IPS-11a (cell line): ENCODE measurements at regions not wholly inside any gene's neighbourhood (a gene's known extent, or its start where the extent isn't known, plus 50 kb on each side); places are given as distances from the start of the nearest gene placed in this dataset.
"Not testable (repeated sequence)": the region's sequence is repeated elsewhere in the genome, so short reads cannot be mapped to it uniquely, and the experiment has no call there.

Experiments used
- H3K4me3 ChIP-seq: one replicate; pipeline ENCODE4 v1.5.1; 2013; ENCODE audit warnings: low read depth, low read length, control low read depth

DNA sequence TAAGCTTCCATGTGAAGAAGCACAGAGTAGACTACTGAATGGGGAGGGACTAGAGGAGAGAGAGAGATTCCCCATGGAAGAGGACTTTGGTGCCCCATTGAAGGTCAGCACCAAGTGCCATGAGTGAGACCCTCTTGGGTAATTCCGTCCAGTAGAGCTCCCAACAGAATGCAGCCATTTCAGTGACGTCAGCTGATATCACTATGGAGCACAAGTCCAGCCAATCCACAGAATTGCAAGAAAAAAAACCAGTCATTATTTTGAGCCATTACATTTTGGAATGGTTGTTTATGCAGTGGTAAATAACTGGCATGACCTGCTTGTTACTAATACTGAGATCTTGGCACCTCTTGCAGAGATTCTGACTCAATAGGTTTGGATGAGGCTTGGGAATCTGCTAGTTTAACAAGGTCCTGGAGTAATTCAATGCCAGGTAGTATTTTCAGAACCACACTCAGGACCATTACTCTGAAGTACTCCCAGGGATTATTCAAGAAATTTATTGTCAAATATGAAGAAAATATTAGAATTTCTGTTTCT is 52.6 kb upstream of the SP8 start:
- H3K4me3 ChIP-seq: no peak overlapping the region

DNA sequence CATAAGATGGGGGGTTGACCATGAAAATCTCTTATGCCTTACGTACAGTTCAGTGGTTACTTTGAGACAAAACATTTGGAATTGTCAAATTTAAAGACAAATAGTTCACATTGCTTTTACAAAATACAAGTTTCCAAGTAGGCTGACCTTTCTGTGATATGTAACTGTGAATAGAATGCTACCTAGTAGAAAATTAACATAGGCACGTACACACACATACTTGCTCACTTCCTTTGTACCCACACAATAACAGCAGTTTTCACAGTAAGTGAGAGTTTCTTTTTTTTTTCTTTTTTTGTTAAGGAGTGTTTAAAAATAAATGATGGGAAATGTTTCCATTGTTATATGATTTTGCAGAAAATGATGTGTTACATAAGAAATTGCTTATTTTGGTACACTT is 53.3 kb upstream of the SP8 start:
- H3K4me3 ChIP-seq: no peak overlapping the region

DNA sequence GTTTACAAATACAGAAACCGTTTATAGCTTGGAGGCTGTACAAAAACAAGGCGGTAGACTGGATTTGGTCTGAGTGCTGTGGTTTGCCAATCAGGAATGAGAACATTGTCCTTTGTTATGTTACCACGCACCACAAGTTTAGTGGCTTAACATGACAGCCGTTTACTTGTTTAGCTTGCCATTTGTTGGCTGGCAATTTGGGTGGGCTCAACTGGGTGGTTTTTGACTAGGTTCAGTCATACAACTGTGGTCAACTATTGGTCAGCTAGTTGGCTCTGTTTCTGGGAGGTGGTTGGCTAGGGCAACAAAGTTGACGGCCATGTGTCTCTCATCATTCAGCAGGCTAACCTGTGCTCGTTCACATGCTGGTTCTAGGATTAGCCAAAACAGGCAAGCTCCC is 60.1 kb upstream of the SP8 start:
- H3K4me3 ChIP-seq: no peak overlapping the region

DNA sequence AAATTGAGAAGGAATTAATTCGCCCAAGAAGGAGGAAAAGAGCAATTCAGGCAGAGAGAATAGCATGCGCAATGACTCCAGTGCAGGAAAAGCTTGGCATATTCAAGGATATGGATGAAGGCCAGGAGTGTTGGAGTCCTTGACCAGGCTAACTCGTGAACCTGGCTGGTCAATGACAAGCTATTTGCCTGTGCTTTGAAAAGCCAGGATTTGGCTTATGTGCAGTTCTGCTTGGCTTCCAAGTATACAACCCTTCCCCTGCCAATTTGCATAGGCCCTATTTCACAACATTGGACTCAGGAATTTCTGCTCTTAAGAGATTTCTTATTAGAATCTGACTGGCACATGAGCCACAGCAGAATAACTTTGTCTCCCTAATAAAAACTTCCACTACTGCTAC is 72.3 kb upstream of the SP8 start:
- H3K4me3 ChIP-seq: no peak overlapping the region

DNA sequence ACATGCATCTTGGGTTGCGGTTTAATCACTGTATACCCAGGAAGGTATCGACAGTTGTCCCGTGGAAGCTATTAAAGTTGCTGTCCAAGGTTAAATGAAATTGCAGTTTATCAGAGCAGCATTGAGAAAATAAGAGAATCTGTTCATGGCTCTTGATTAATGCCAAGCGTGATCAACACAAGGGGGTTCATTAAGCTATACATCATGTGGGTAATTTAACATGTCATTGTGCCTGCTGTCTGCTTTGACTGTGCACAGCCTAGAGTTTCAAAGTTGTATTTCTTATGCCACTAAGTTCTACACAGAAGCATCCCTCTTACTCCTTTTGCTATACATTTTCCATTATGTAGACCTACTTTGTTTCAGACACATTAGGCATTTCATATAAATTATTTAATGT is 74.8 kb upstream of the SP8 start:
- H3K4me3 ChIP-seq: no peak overlapping the region

DNA sequence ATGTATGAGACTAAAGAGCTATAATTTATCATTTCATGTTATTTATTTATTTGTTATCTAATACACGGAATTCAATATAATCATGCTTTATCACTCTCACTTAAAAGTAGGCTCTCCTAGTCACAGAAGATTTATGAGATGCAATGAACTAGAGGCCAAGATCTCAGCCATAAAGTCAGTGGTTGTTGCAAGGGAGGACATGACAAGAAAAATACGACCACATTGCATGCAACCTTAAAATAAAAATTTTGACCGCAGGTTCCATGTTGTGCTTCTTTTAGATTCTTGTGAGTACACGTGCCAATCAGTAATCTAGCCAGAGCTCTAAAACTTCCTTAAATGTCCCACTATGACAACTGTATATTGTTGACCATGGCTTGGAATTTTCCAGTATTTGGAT is 75.9 kb upstream of the SP8 start:
- no peak overlapping the region for H3K4me3 ChIP-seq

DNA sequence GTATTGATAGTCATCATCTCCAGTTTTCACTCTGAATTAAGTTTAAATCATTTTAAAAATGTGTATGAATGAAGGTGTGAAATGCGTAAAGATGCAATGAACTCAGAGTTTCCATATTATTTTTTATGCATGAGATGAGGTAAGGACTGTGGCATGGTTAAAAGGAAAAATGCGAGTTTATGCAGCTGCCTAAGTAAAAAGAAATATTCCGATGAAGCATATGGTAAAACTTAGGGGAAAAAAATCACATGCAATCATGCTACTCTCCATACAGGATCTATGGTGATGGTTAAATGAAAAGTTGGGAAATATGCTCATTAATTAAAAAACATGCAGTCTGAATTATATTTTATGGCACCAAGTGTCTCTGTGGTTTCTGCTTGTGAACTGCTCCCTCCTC is 77.5 kb upstream of the SP8 start:
- H3K4me3 ChIP-seq: no peak overlapping the region

DNA sequence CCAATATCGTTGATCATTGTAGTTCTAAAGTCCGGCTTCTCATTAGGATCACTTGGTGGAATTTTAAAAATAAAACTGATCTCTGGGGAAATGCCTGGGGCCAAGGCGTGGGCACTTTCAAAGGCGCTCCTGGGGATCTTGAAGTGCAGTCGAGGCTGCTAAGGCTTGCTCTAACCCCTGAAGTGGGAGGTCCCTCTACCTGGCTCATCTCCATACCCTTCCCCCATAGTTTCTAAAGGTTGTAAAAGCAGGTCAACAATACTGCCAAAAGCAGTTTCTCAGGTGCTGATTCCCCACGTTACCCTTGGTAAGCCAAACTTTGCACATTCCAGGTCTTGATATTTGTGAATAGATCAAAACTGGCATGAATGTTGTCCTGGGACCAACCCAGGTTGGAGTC is 79.0 kb upstream of the SP8 start:
- H3K4me3 ChIP-seq: no peak overlapping the region

DNA sequence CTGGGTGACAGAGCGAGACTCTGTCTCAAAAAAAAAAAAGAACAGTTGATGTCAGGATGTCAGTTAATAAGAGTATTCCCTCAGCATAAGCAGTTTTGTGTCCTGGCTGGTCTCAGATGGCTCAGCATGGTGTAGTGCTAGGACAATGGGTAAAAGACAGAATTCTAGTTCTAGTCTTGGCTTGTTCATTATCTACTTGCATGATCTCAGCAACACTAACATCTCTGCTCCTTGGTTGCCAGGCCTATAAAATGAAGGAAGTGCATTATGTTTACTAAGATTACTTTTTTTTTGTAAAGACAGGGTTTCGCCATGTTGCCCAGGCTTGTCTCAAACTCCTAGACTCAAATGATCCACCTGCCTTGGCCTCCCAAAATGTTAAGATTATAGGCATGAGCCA is 84.3 kb upstream of the SP8 start:
- no peak overlapping the region for H3K4me3 ChIP-seq

DNA sequence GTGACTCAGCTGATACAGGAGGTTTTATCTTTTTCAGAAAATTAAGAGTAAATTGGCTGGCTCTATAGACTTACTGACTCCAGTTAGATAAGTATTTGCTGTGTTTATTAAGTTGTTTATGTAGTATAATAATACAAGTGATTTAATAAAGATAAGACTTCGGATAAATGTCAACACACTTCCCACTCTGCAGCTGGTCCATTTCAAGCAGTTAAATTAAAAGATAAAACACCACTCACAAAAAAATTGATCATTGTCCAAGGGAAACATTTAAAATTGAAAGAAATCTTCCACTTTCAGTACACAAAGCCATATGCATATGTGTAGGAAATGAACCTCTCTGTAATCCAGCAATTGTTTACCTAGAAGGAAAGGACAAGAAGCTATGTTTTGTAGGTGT is 106.1 kb upstream of the SP8 start:
- no peak overlapping the region for H3K4me3 ChIP-seq

DNA sequence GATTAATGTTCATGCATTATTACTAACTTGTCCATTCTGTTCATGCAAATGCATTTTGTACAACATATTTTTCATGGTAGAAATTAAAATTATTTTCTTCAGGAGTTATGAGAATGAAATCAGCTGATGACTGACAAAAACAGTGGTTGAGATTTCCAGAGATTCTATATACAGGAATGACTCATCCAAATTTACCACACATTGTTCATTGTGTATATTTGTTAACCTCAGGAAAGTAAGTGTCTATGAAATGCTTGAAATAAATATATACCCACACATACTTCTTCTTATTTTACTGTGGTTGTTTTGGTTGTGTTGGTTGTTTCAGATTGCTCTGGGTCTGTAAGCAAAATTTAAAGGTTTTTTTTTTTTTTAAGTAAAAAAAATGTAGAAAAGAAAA is 108.1 kb upstream of the SP8 start:
- no peak overlapping the region for H3K4me3 ChIP-seq

DNA sequence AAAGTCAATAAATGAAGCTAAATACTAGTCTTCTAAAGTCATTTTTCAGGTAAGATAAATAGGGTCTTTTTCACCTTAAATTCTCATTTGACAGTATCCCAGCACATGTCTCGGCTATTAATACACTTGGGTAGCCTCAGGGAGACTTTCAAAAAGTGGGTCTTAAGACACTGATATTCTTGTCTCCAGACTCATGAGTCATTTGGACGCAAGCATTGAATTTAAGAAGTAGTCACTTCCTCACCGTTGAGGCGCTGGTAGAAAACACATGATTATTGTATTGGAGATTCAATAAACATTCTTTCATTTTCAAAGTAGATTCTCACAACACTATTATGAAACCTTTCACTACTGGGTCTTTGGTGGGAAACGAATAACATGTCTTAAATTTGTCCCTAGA is 108.9 kb upstream of the SP8 start:
- H3K4me3 ChIP-seq: no peak overlapping the region

DNA sequence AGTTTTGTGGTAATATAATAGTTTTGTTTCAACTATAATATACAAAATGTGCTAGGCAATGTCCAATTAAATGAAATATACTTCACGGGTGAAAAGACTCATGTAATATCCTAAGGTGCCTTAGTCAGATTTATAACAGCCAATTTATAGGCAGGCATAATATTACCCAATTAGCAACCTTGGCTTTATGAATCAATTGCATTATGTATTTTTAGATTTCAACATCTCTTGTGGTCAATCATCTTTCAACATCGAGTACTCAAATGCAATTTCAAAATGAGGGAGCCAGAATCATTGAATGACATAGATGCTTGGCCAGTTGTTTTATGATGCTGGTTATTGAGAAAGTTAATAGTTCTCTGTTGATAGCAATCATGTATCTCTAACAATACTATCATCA is 110.3 kb upstream of the SP8 start:
- H3K4me3 ChIP-seq: no peak overlapping the region

DNA sequence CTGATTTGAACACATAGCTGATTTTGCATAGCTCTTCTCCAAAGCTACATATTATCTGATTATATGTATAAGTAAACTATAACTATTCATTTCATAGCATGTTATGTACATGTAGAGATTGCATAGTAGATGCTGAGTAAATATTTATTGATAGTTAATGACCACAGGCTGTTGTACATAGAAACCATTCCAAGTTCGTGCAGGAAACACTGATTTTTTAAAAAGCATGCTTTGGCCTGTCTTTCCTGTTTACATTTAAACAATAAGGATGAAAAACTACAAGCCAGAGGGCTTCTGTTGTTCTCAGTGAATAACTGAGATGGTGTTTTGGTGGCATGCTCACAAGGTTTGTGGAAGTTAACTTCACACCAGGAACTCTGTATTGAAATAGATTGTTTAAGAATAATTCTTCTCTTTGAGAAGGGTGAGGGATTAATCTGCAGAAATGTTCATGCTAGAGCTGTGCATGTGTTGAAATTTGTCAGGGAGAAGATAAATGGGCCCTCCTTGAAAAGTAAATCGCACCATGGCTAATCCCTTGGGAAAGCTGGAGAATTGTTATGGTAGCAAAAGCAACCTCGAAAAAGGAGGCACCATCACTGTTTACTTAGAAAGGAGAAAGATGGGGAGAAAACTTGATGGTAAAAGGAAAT is 120.2 kb upstream of the SP8 start:
- H3K4me3 ChIP-seq: no peak overlapping the region

DNA sequence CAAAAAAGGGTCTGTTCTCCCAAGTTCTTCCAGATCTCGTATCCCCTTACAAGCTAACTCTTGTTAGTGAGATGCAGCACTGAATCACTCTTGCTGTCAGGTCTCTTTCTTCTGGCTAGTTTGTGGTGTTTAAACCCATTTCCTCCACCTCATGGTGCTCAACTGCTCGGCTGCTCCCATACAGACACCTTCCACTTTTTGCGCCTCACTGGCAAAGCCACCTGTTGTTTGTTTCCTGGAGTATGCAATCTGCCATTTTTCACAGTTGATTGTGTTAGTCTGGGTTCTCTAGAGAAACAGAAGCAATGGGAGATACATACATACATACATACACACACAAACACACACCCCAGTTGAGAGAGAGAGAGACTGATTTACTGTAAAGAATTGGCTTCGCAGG is 124.4 kb upstream of the SP8 start:
- no peak overlapping the region for H3K4me3 ChIP-seq

DNA sequence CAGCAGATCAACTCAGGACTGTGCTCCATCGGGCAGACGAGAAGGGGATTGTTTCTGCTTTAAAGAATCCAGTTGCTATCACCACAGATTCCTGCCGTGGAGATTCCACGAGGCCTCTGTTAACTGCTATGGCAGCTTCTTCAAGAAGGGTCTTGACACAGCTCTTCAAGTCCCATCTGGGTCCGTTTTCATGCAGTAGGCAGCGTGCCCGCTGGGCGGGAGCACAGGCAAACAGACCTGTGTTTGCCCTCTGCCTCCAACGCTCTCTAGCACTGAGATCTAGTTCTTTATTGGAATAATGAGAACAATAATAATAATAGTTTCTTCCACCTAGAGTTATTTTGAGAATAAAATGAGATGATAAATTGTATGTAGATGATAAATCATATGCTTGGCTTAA is 127.2 kb upstream of the SP8 start:
- H3K4me3 ChIP-seq: no peak overlapping the region

DNA sequence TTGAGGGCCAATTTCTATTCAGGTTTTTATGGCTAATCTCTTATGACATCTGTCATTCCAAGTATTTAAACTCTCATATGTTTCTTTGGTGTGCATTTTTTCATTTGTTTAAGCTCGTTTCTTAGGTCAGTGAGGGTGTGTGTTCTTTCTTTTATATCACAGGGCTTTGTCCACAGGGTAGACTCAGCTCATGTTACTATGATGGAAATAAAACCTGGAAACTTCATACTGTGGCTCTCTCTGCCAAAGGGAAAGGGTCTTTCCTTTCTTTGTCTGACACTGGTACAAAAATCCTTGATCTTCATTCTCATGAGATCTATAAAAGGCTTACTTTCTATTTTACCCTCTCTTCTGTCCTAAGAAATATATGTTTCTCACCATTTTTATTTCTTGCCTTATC is 129.6 kb upstream of the SP8 start:
- no peak overlapping the region for H3K4me3 ChIP-seq

DNA sequence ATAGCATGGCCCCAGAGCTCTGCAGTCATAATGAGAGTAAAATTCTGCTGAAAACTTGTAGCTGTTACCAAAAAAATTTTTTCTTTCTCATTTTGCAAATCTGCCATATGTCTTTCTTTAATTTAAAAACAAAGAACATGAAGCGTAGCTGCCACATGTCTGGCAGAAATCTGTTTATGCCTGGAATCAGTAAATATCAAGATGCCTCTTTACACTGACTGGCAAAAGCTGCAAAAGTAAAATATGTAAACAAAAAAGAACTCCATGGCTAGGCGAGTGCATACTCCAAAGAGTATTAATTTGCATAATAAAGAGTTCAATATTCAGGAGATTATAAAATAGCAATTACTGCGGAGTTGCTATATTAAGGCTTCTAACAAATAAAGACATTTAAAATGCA is 130.9 kb upstream of the SP8 start:
- H3K4me3 ChIP-seq: no peak overlapping the region

DNA sequence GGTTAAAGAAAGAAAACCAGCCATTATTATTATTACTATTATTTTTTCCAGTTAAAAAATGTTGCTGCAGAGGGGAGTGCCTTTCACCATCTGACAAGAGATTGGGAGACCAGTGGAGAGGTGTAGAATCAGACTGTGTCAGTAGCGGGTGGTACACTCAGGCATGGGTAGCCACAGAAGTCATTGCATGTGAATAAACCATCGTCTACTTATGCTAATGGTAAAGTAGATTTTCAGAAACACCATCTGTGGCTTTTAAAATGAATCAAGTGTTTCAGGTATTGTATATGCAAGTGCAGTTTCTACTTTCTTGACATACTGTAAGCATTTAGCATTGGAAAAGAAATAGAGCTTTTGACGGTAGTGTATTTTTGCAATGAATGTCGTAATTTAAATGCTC is 131.5 kb upstream of the SP8 start:
- no peak overlapping the region for H3K4me3 ChIP-seq

DNA sequence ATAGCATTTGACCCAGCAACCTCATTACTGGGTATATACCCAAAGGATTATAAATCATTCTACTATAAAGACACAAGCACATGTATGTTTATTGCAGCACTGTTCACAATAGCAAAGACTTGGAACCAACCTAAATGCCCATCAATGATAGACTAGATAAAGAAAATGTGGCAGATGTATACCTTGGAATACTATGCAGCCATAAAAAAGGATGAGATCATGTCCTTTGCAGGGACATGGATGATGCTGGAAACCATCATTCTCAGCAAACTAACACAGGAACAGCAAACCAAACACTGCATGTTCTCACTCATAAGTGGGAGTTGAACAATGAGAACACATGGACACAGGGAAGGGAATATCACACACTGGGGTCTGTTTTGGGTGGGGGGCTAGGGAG is 140.5 kb upstream of the SP8 start:
- H3K4me3 ChIP-seq: not testable (repeated sequence)

DNA sequence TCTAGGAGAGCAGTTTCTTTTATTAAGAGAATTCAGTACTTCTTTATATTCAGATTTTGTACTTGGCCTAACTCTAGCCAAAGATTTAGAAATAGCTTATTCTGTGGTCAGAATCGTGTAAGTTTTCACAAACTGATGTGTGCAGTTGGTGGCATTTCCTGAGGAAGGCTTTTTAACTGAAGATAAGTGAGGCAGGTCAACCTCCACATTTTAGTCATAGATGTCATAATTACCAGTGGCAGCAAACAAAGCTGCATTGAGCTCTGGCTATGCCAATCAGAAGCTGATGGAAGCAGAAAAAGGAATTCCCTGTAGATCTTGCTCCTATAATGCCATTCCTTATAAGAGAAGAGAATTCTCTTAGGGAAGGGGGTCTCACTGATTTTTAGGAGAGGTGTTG is 141.3 kb upstream of the SP8 start:
- no peak overlapping the region for H3K4me3 ChIP-seq

DNA sequence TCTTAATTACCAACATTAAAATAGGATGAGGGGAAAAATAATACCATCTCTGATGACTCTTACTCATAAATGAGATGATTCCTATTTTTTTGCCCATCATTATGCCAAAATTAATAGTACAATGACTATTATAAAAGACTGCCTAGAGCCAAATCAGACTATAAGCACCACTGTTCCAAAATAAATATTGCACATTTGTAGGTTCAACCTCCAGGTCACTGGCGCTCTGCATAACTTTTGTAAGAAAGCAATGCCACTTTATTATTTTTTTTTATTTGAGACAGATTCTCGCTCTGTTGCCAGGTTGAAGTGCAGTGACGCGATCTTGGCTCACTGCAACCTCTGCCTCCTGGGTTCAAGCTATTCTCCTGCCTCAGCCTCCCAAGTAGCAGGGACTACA is 142.5 kb upstream of the SP8 start:
- H3K4me3 ChIP-seq: no peak overlapping the region

DNA sequence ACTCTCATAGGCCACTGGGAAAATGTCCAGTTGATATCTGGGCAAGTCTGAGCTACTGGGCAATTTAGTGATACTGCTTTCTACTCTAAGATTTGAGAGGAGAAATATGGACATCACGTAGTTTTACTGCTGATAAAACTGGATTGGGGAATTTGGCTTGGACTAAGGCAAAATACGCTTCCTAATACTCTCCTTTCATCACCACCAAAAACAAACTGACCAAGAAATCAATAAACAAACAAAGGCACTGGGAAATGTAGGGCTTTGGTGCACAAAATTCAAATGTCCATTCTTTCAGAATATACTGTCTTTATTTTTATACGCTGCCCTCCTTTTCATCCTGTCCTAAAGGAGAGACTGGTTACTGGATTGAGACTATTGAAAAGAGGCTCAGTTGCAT is 145.1 kb upstream of the SP8 start:
- H3K4me3 ChIP-seq: no peak overlapping the region
